ENCODE measurements at regions not wholly inside any gene's neighbourhood (a gene's known extent, or its start where the extent isn't known, plus 50 kb on each side); places are given as distances from the start of the nearest gene placed in this dataset.

DNA sequence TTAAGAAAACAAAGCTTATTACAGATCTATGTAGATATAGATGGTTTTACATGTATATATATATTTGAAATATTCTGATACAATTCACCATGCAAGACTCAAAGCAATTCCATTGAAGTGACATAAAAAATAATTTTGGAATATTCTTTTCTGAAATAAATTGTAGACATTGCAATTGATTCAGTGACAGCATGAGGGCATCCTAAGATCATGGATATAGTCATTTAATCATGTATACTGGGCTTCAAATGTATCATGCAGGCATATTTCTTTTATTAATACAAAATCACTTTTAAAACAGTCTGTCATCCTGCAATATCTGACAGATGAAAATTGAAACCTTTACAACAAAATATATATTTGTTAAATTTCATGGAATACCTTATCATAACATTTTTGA is 286.7 kb upstream of the SLITRK6 start:
- Histone ChIP-seq H3K9me3 (no peaks in the 10 kb centered on the region), H3K4me3 (no peak overlapping the region), H3K27me3 (no peaks in the 10 kb centered on the region), H3K4me1 (no peaks in the 10 kb centered on the region), H3K36me3 (no peaks in the 10 kb centered on the region), H3K27ac (no peak overlapping the region)
- DNase-seq: no peak
- no peak for TF ChIP-seq POLR2A (IDR thresholded peaks at IDR 0.05)
- TF ChIP-seq, protein P1, sequence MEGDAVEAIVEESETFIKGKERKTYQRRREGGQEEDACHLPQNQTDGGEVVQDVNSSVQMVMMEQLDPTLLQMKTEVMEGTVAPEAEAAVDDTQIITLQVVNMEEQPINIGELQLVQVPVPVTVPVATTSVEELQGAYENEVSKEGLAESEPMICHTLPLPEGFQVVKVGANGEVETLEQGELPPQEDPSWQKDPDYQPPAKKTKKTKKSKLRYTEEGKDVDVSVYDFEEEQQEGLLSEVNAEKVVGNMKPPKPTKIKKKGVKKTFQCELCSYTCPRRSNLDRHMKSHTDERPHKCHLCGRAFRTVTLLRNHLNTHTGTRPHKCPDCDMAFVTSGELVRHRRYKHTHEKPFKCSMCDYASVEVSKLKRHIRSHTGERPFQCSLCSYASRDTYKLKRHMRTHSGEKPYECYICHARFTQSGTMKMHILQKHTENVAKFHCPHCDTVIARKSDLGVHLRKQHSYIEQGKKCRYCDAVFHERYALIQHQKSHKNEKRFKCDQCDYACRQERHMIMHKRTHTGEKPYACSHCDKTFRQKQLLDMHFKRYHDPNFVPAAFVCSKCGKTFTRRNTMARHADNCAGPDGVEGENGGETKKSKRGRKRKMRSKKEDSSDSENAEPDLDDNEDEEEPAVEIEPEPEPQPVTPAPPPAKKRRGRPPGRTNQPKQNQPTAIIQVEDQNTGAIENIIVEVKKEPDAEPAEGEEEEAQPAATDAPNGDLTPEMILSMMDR (IDR thresholded peaks at IDR 0.05): no peak

DNA sequence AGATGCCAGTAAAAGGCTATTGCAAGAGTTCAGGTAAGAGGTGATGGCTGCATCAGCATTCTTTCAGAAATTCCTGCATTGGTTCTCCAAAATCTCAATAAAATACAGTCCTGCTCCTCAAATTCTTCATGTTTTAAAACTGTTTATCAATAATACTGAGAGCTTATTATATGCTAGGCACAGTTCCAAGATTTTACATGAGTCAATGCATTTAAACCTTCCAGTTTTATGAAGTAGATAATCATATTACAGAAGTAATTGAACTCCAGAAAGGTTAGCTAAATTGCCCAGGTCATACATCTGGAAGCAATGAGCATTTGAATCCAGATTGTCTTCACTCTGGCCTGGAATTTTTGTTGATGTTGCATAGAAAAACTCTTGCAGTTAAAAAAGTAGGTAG is 282.9 kb upstream of the SLITRK6 start:
- H3K27ac ChIP-seq: no peak overlapping the region
- no peaks in the 10 kb centered on the region for H3K27me3 ChIP-seq
- H3K4me1 ChIP-seq: no peaks in the 10 kb centered on the region
- no peak for DNase-seq
- no peak for TF ChIP-seq POLR2A (IDR thresholded peaks at IDR 0.05)
- TF ChIP-seq, protein P1 (IDR thresholded peaks at IDR 0.05): no peak
- H3K4me3 ChIP-seq: no peak overlapping the region
- no peaks in the 10 kb centered on the region for H3K9me3 ChIP-seq
- no peaks in the 10 kb centered on the region for H3K36me3 ChIP-seq

DNA sequence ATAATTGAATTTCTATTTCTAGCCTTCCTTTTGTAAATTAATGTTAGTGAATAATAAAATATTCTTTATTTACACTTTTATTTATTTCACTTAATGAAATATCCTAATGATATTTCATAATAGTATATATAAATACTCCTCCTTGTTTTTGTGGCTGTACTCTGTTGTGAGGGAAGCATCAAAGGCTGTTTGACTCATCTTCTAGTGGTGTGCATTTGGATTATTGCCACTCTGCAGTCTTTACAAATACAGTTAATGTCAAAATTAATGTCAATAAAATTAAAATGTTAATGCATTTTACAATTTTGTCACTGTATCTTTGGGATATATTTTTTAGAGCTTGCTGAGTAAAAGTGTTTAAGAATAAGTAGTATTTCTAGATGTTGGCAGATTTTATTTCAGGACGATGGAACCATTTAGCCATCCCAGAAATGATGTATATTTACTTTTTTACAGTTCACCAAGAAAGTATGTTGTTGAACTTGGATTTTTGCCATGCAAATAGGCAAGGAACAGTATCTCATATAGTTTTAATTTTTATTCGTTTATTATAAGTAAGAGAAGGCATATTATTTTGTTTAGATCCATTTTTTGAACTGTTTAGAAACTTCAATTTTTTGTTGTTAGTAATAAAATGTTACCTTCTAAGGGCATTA is 281.2 kb upstream of the SLITRK6 start:
- no peak for DNase-seq
- no peak for TF ChIP-seq POLR2A (IDR thresholded peaks at IDR 0.05)
- TF ChIP-seq, protein P1 (IDR thresholded peaks at IDR 0.05): no peak

DNA sequence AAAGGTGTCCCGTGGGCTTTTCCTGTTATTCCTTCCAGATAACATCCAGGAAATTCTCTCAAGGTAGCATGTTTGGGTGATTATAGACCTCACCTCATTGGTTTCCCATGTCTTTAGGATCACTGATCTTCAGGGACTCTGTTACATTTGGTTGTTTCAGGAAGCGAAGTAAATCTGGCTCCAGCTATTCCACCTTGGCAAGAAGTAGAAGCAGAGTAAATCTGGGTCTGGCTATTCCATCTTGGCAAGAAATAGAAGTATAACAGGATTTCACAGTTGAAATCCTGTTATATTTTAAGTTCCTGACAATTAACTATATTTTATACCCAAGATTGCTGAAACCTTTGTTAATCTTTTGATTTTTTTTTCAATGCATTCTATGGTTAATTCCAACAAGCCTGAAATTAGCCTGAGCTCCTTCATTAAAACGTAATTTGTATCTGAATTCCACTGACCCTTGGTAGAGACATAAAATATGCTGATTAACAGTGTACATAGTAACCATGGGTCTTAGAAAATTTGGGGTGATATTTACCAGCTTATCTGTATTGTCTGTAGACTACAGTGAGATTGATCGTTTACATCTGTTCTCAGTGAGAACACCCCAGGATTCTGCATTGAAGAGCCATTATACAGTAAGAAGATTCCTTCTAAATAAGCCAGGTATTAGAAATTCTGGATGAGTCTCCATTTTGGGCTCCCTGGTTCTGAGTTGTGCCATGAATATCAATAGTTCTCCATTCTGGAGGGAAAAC is 267.6 kb upstream of the SLITRK6 start:
- H3K27ac ChIP-seq: no peak overlapping the region
- no peak for DNase-seq
- no peaks in the 10 kb centered on the region for H3K27me3 ChIP-seq
- no peak overlapping the region for H3K4me3 ChIP-seq
- TF ChIP-seq, protein P1 (IDR thresholded peaks at IDR 0.05): no peak
- TF ChIP-seq POLR2A (IDR thresholded peaks at IDR 0.05): no peak
- H3K4me1 ChIP-seq: no peaks in the 10 kb centered on the region
- no peaks in the 10 kb centered on the region for H3K9me3 ChIP-seq
- H3K36me3 ChIP-seq: no peaks in the 10 kb centered on the region

More for the DNA sequence above, 281.2 kb upstream of the SLITRK6 start:
- no peak overlapping the region for H3K4me3 ChIP-seq
- H3K27me3 ChIP-seq: no peaks in the 10 kb centered on the region
- H3K27ac ChIP-seq: no peak overlapping the region
- no peaks in the 10 kb centered on the region for H3K36me3 ChIP-seq
- no peaks in the 10 kb centered on the region for H3K9me3 ChIP-seq
- H3K4me1 ChIP-seq: no peaks in the 10 kb centered on the region

DNA sequence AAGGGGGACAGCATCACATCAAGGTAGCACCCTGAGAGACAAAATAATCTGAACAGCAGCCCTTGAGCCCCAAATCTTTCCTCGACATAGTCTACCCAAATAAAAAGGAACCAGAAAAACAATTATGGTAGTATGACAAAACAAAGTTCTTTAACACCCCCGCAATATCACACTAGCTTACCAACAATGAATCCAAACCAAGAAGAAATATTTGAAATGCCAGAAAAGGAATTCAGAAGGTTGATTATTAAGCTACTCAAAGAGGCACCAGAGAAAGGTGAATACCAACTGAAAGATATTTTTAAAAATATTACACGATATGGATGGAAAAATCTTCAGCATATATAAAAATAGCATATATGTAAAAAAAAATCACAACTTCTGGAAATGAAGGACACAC is 252.9 kb upstream of the SLITRK6 start:
- no peak overlapping the region for H3K27ac ChIP-seq
- H3K9me3 ChIP-seq: peaks cover 0 to 8% (median 0%) of the 10 kb centered on the region in 4 donors
- TF ChIP-seq, protein P1 (IDR thresholded peaks at IDR 0.05): no peak
- TF ChIP-seq POLR2A (IDR thresholded peaks at IDR 0.05): no peak
- H3K4me1 ChIP-seq: no peaks in the 10 kb centered on the region
- no peaks in the 10 kb centered on the region for H3K36me3 ChIP-seq
- H3K4me3 ChIP-seq: no peak overlapping the region
- no peaks in the 10 kb centered on the region for H3K27me3 ChIP-seq
- DNase-seq: no peak

All from Peyer's patch (tissue), 4 donors.